Esophagus muscularis mucosa (tissue), 4 donors: ENCODE measurements at regions not wholly inside any gene's neighbourhood (a gene's known extent, or its start where the extent isn't known, plus 50 kb on each side); places are given as distances from the start of the nearest gene placed in this dataset.

Experiments
- DNase-seq: peaks from one replicate; pipeline ENCODE4 v3.0.0-alpha.2; 2017; ENCODE audit errors: extremely low spot score
- H3K27ac ChIP-seq, 4 donors: fragments of 200-600 bp; sonication (generic); replicated peaks in 1 of 4; 1 replicate in 3 of 4; 2 replicates in 1 of 4; pipeline ENCODE4 v1.5.1; 2016 to 2019; ENCODE audit warnings: mild to moderate bottlenecking in 1 of 4
- H3K27me3 ChIP-seq, 4 donors: fragments of 200-600 bp; sonication (generic); one replicate each; pipeline versions ENCODE4 v1.5.1 to v1.6.0; 2016 to 2019
- H3K36me3 ChIP-seq, 4 donors: fragments of 200-600 bp; sonication (generic); one replicate each; pipeline ENCODE4 v1.5.1; 2016 to 2019
- H3K4me1 ChIP-seq, 4 donors: fragments of 200-600 bp; sonication (generic); one replicate each; pipeline ENCODE4 v1.5.1; 2016 to 2019
- H3K4me3 ChIP-seq, 4 donors: fragments of 200-600 bp; sonication (generic); 1 replicate in 2 of 4; 2 replicates in 2 of 4; pipeline ENCODE4 v1.5.1; 2016 to 2019; ENCODE audit warnings: mild to moderate bottlenecking in 4 of 4, moderate library complexity in 1 of 4
- H3K9me3 ChIP-seq, 4 donors: fragments of 200-600 bp; sonication (generic); 1 replicate in 3 of 4; 2 replicates in 1 of 4; pipeline ENCODE4 v1.5.1; 2016 to 2019
- EP300 ChIP-seq: sonication (generic); formaldehyde crosslinking; IDR thresholded peaks from one replicate; pipeline ENCODE4 v1.6.1; 2017; ENCODE audit warnings: antibody characterized with exemption
- POLR2A ChIP-seq: fragments of 450-650 bp; IDR thresholded peaks from one replicate; pipeline ENCODE4 v1.6.1; 2017; ENCODE audit warnings: antibody characterized with exemption, moderate library complexity, mild to moderate bottlenecking, low read depth
- POLR2AphosphoS5 ChIP-seq, 2 donors: sonication (generic); formaldehyde crosslinking; IDR thresholded peaks; one replicate each; pipeline ENCODE4 v1.6.1; 2017; ENCODE audit warnings: antibody characterized with exemption in 2 of 2
- WGBS: methylation state at CpG from one replicate; pipeline ENCODE4 v1.1.5; 2018; 5-methylcytosine and 5-hydroxymethylcytosine counted together
- intact Hi-C: fragments of 100-400 bp; cut with DNase I; formaldehyde crosslinking; loops from one replicate; pipeline ENCODE4 v1.15.1; 2023
- TF ChIP-seq, protein P1 (sequence below), 3 experiments: fragments of 200-600 bp in 2 of 3; fragments of 450-650 bp in 1 of 3; sonication (generic) in 2 of 3; IDR thresholded peaks; one replicate each; pipeline ENCODE4 v1.5.1; 2017 to 2019; ENCODE audit warnings: antibody characterized with exemption in 3 of 3, mild to moderate bottlenecking in 2 of 3, moderate library complexity in 1 of 3

DNA sequence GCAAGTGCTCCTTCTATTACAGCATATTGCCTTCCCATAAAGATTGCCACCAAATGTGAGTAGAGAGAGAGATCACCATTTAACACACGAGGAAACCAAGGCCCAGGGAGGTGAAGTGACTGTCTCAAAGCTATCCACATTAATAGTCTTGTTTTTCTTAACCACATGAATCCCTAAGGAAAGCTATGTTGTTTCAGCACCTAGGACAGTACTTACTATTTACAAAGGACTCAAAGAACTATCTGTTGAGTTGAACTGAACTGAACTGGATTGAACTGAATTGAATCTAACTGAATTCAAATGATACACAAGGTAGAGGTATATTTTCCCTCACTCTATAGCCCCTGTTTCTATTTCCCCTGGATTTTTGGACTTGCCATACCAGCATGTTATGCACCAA lies 430.4 kb downstream of the CAAP1 start:
- TF ChIP-seq POLR2A: no peak
- TF ChIP-seq, protein P1, sequence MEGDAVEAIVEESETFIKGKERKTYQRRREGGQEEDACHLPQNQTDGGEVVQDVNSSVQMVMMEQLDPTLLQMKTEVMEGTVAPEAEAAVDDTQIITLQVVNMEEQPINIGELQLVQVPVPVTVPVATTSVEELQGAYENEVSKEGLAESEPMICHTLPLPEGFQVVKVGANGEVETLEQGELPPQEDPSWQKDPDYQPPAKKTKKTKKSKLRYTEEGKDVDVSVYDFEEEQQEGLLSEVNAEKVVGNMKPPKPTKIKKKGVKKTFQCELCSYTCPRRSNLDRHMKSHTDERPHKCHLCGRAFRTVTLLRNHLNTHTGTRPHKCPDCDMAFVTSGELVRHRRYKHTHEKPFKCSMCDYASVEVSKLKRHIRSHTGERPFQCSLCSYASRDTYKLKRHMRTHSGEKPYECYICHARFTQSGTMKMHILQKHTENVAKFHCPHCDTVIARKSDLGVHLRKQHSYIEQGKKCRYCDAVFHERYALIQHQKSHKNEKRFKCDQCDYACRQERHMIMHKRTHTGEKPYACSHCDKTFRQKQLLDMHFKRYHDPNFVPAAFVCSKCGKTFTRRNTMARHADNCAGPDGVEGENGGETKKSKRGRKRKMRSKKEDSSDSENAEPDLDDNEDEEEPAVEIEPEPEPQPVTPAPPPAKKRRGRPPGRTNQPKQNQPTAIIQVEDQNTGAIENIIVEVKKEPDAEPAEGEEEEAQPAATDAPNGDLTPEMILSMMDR (IDR thresholded peaks at IDR 0.05): no peak
- TF ChIP-seq POLR2AphosphoS5 (IDR thresholded peaks at IDR 0.05): no peak
- no peak for TF ChIP-seq EP300
- intact Hi-C loops: no loop called here
- H3K9me3 ChIP-seq: no peaks in the 10 kb centered on the region
- no peak overlapping the region for H3K4me3 ChIP-seq
- H3K4me1 ChIP-seq: no peaks in the 10 kb centered on the region
- no peaks in the 10 kb centered on the region for H3K36me3 ChIP-seq
- 29% methylated on average over 1 of the region's 1 CpG for WGBS
- H3K27me3 ChIP-seq: no peaks in the 10 kb centered on the region
- no peak for DNase-seq
- H3K27ac ChIP-seq: no peak overlapping the region

- H3K27me3 ChIP-seq: no peaks in the 10 kb centered on the region
- TF ChIP-seq POLR2AphosphoS5 (IDR thresholded peaks at IDR 0.05) (no peak), POLR2A (no peak), EP300 (no peak)
- TF ChIP-seq, protein P1 (IDR thresholded peaks at IDR 0.05): no peak
- H3K9me3 ChIP-seq: no peaks in the 10 kb centered on the region
- WGBS: 37% methylated on average over 1 of the region's 1 CpG
- H3K4me3 ChIP-seq: no peak overlapping the region
- DNase-seq: no peak
- H3K36me3 ChIP-seq: no peaks in the 10 kb centered on the region
- no peak overlapping the region for H3K27ac ChIP-seq
- intact Hi-C loops: no loop called here
- no peaks in the 10 kb centered on the region for H3K4me1 ChIP-seq
Observed at GRCh38 chr9:26460624-26461023, 432.0 kb downstream of the CAAP1 start.

GRCh38 chr9:26459959-26460358 lies 432.6 kb downstream of the CAAP1 start:
- no peaks in the 10 kb centered on the region for H3K4me1 ChIP-seq
- H3K4me3 ChIP-seq: no peak overlapping the region
- intact Hi-C loops: no loop called here
- TF ChIP-seq, protein P1 (IDR thresholded peaks at IDR 0.05): no peak
- TF ChIP-seq POLR2AphosphoS5 (IDR thresholded peaks at IDR 0.05) (no peak), EP300 (no peak), POLR2A (no peak)
- WGBS: 79% methylated on average over 2 of the region's 2 CpGs
- no peaks in the 10 kb centered on the region for H3K9me3 ChIP-seq
- no peaks in the 10 kb centered on the region for H3K36me3 ChIP-seq
- DNase-seq: no peak
- no peaks in the 10 kb centered on the region for H3K27me3 ChIP-seq
- no peak overlapping the region for H3K27ac ChIP-seq

DNA sequence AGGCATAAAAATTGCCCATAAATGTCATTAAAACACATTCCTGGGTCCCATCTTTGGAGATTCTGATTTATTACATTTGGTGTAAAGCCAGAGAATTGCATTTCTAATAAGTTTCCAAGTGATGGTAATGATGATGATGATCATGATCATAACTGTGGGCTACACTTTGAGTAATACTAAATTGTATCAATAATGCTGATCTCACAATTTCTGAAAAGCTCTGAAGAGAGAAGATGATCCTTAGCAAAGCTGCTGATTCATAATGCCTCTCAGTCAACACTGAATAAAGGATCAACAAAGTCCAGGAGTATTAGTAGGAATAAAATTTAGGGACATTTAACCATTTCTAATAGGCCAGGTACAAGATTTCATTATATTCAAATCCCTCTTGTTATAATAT lies 434.5 kb downstream of the CAAP1 start:
- no peak for DNase-seq
- TF ChIP-seq POLR2AphosphoS5 (IDR thresholded peaks at IDR 0.05) (no peak), EP300 (no peak), POLR2A (no peak)
- TF ChIP-seq, protein P1 (IDR thresholded peaks at IDR 0.05): no peak

GRCh38 chr9:26457151-26457550 lies 435.5 kb downstream of the CAAP1 start:
- no peaks in the 10 kb centered on the region for H3K36me3 ChIP-seq
- H3K4me3 ChIP-seq: no peak overlapping the region
- no peak overlapping the region for H3K27ac ChIP-seq
- no peaks in the 10 kb centered on the region for H3K9me3 ChIP-seq
- intact Hi-C loops: no loop called here
- 84% methylated on average over 3 of the region's 3 CpGs for WGBS
- H3K27me3 ChIP-seq: no peaks in the 10 kb centered on the region
- no peak for DNase-seq
- no peaks in the 10 kb centered on the region for H3K4me1 ChIP-seq
- no peak for TF ChIP-seq POLR2A
- TF ChIP-seq, protein P1 (IDR thresholded peaks at IDR 0.05): no peak
- no peak for TF ChIP-seq EP300

More for the DNA sequence above, 434.5 kb downstream of the CAAP1 start:
- Histone ChIP-seq H3K27ac (no peak overlapping the region), H3K36me3 (no peaks in the 10 kb centered on the region), H3K4me1 (no peaks in the 10 kb centered on the region), H3K9me3 (no peaks in the 10 kb centered on the region), H3K27me3 (no peaks in the 10 kb centered on the region), H3K4me3 (no peak overlapping the region)
- intact Hi-C loops: no loop called here
